LNCaP clone FGC (cell line): ENCODE measurements at regions not wholly inside any gene's neighbourhood (a gene's known extent, or its start where the extent isn't known, plus 50 kb on each side); places are given as distances from the start of the nearest gene placed in this dataset.

Source experiments
- DNase-seq: peaks from one replicate; pipeline ENCODE4 v3.0.0-alpha.2; 2011; ENCODE audit warnings: low read depth
- H3K4me3 ChIP-seq: 2 replicates; pipeline ENCODE4 v1.5.1; 2011; ENCODE audit warnings: mild to moderate bottlenecking, low read depth, low read length, control low read depth
- CTCF ChIP-seq: IDR thresholded peaks from 2 replicates; pipeline ENCODE4 v1.5.1; 2012; ENCODE audit warnings: mild to moderate bottlenecking; ENCODE audit not compliant: control insufficient read depth, insufficient read depth; ENCODE audit errors: extremely low read depth

- TF ChIP-seq CTCF: no peak
- no peak overlapping the region for H3K4me3 ChIP-seq
- DNase-seq: no peak
Measured at GRCh38 chr5:124156415-124156996, 589.9 kb downstream of the ZNF608 start.

- TF ChIP-seq CTCF: no peak
- no peak for DNase-seq
- no peak overlapping the region for H3K4me3 ChIP-seq
Measured at GRCh38 chr5:124154714-124155113, 591.7 kb downstream of the ZNF608 start.

GRCh38 chr5:124153588-124153987, 592.9 kb downstream of the ZNF608 start:
- no peak overlapping the region for H3K4me3 ChIP-seq
- TF ChIP-seq CTCF: no peak
- no peak for DNase-seq

- H3K4me3 ChIP-seq: no peak overlapping the region
- no peak for TF ChIP-seq CTCF
- DNase-seq: no peak
Measured at GRCh38 chr5:124148574-124148973, 597.9 kb downstream of the ZNF608 start.

- H3K4me3 ChIP-seq: no peak overlapping the region
- no peak for TF ChIP-seq CTCF
- no peak for DNase-seq
Measured at GRCh38 chr5:124140060-124140459, 606.4 kb downstream of the ZNF608 start.

GRCh38 chr5:124139477-124139876, 607.0 kb downstream of the ZNF608 start:
- H3K4me3 ChIP-seq: no peak overlapping the region
- TF ChIP-seq CTCF: no peak
- DNase-seq: no peak

- no peak for TF ChIP-seq CTCF
- DNase-seq: no peak
- H3K4me3 ChIP-seq: no peak overlapping the region
Measured at GRCh38 chr5:124136609-124137008, 609.8 kb downstream of the ZNF608 start.
